GM12891 (cell line): ENCODE measurements at regions not wholly inside any gene's neighbourhood (a gene's known extent, or its start where the extent isn't known, plus 50 kb on each side); places are given as distances from the start of the nearest gene placed in this dataset.

ENCODE experiments used
- PAX5 ChIP-seq: IDR thresholded peaks from 2 replicates; pipeline ENCODE4 v1.6.1; 2011; ENCODE audit warnings: low read length, moderate library complexity, mild to moderate bottlenecking; ENCODE audit not compliant: insufficient read depth, severe bottlenecking
- POLR2A ChIP-seq: IDR thresholded peaks from 2 replicates; pipeline ENCODE4 v1.6.1; 2011; ENCODE audit warnings: low read depth, low read length, control low read depth
- POLR2AphosphoS5 ChIP-seq: IDR thresholded peaks from 2 replicates; pipeline ENCODE4 v1.6.1; 2011; ENCODE audit warnings: low read depth, low read length, control low read depth
- TAF1 ChIP-seq: IDR thresholded peaks from 2 replicates; pipeline ENCODE4 v1.6.1; 2011; ENCODE audit warnings: low read depth, low read length, control low read depth

GRCh38 chr14:49367696-49368095 lies 218.5 kb downstream of the RPS29 start:
- TF ChIP-seq PAX5 (no peak), POLR2A (no peak), POLR2AphosphoS5 (no peak), TAF1 (no peak)
